Stimulated activated CD8-positive, alpha-beta memory T cell treated with anti-CD3 and anti-CD28 coated beads, Interleukin-12 subunit alpha, Interleukin-12 subunit beta, amount 100 ng/mL, for 1 hour (primary cell): ENCODE measurements at regions not wholly inside any gene's neighbourhood (a gene's known extent, or its start where the extent isn't known, plus 50 kb on each side); places are given as distances from the start of the nearest gene placed in this dataset.

Experiments
- DNase-seq: peaks from one replicate; pipeline ENCODE4 v3.0.0-alpha.2; 2020; ENCODE audit warnings: low read depth

DNA sequence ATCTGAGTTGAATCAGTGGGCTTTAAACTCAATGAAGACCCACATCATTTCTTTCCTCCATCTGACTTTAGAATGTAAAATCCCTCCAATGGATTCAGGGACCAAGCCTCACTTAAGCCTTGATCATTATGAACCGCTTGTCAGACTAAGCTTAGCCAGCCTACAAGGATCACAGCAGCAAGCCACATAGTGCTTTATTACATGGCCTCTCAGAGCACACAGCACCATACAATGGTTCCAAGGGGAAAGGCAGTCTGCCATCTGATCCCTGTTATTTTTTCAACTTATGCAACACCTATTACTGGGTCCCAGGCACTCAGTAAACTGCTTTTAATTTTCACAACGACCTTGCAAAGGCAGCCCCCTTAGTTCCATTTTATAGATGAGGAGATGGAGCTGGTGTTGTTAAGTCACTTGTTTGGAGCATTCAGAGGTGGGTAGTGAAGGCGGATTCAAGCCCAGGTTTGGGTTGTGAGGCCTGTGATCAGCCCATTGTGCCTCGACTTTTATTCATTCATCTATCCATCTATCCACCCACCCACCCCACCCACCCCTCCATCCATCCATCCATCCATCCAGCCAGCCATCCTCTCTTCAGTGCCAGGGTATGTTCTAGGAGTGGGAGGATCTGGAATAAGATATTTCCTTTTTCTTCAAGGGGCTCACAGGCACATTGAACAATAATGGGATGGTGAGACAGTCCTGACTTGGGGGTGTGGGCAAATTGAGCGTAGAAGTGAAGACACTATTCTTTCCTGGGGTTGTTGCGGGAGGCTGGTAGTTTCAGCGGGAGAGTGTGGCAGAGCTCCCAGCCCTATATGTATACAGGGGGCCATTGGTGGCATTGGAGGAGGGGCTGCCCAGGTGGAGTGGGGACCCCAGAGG lies 141.2 kb downstream of the MYCN start:
- DNase-seq = no peak

DNA sequence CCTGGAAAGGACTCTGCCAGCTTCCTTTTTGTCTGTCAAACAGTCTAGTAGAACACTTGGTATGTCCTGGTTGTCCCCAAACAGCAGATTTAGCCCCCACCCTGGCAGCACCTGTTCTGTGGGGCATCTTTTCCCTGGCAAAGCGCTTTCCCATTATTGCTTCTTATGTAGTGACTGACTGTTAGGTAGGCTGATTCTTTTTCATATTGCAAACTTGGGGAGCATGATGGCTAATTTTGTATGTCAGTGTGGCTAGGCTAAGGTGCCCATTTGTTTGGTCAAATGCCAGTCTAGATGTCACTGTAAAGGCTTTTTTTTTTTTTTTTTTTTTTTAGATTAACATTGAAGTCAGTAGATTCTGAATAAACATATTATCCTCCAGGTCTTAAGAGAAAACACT lies 140.2 kb downstream of the MYCN start:
- DNase-seq = no peak

DNA sequence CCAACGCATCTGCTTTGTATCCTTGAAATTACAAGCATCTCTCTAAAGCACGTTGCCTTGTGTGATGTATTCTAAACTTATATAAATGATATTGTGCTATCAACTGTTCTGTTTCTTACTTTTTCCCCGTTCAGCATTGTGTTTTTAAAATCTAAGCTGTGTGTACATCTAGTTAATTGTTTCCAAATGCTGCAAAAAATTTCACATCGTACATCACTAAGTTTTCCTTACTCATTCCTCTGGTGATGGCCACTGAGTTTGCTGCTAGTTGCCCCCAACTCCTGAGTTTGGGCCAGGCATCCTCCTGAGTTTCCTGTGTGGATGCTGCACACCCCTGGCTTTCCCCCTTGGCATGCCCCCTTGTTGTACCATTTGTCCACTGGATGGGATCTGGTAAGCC lies 139.7 kb downstream of the MYCN start:
- no peak for DNase-seq

DNA sequence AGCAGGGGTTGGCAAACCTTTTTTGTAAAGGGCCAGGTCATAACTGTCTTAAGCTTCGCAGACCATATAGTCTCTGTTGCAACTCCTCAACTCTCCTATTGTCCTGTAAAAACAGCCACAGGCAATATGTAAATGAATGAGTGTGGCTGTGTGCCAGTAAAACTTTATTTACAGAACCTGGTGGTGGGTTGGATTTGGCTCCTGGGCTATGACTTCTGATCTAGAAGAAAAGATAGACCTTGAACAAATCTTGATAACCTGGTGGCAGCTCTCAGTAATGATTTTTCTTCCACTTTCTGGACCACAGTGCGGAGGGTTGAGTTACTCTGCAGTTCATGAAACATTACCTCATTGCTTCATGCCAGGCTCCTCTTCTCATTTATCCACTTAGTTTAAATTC lies 139.3 kb downstream of the MYCN start:
- DNase-seq = no peak

DNA sequence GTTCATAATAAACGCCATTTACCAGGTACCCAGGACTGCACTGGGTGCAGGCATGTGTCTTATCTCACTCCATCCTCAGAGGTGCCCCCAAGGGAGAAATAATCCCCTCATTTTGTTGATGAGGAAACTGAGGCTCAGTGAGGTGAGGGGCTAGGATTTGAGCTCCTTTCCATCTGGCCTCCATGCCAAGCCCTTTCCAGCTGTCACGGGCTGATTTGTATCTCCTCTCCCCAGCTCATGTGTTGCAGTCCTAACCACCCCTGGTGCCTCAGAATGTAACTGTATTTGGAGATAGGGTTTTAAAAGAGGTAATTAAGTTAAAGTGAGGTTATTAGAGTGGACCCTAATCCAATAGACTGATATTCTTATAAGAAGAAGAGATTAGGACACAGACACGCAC lies 137.3 kb downstream of the MYCN start:
- no peak for DNase-seq

DNA sequence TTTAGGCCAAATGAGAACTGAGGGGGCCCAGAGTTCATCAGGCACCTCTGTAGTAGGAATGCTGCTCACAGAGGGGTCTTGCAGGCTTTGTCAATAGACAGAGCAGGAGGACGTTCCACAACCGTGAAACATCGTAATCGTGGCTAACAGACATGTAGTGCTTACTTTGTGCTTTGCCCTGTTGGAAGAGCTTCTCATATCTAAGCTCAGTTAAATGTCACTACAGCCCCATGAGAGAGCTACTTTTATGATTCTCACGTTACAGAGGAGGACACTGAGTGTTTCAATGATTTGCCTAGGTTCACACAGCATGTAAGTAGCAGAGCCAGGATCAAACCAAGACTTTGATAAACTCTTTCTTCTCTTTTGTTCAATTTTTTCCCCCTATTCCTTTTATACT lies 136.6 kb downstream of the MYCN start:
- DNase-seq = no peak

DNA sequence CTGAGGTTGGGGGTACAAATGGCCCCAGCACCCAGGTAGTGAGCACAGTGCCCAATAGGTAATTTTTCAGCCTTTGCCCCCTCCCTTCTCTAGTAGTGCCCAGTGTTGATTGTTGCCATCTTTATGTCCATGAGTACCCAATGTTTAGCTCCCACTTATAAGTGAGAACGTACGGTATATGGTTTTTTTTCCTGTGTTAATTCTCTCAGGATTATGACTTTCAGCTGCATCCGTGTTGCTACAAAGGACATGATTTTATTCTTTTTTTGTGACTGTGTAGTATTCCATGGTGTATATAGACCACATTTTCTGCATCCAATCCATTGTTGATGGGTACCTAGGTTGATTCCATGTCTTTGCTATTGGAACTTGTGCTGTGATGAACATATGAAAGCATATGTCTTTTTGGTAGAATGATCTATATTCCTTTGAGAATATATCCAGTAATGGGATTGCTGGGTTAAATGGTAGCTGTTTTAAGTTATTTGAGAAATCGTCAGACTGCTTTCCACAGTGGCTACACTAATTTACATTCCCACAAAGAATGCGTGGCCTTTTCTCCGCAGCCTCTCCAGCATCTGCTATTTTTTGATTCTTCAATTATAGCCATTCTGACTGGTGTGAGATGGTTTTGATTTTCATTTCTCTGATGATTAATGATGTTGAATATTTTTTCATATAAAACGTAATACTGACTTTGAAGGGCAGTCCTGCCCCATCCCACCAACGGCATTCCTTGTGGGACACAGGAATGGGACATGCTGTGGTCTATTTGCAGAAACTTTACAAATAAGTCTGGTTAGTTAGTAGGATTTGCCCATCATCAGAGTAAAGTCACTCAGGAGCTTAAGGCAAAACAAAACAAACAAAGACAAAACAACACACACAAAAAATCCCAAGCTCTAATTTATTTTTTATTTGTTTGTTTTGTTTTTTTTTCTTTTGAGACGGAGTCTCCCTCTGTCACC lies 135.0 kb downstream of the MYCN start:
- DNase-seq = no peak

DNA sequence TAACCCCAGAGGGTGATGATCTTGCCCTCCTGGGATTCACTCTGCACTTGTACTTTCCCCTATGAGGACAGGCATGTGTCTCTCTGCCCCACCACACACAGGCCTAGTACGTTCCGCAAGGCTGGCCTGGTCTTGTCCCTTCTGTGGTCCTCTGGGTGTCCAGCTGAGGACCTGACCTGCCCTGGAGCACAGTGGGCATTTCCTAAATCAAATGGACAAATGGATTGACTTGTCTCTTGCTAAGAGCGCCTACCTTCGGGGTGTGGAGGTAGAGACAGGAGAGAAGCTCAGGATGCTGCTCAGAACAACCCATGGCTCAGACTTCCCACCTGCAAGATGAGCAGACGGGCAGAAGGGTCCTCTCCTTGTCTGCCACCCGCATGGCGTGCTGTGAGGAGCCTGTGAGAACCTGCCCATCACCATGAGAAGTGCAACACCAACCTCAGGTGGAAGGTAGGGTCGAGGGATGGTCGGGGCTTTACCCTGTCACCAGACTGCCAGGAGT lies 133.6 kb downstream of the MYCN start:
- DNase-seq = no peak

DNA sequence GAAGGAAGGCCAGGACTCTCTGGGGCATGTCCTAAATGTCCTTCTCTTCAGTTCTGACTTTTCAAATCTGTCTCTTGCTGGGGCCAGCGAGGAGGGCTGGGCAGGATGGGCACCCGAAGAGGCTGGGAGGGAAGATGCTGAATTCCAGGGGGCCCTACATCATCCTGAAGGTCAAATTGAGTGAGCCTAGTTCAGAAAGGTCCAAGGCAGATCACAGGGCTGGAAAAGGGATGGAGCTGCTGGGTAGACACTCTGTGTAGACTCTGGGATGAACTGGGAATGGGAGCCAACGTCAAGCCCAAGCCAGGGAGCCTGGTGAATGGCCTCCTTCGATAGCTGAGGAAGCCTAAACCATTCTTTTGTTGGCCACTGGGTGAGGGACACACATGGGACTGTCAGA lies 133.1 kb downstream of the MYCN start:
- no peak for DNase-seq

DNA sequence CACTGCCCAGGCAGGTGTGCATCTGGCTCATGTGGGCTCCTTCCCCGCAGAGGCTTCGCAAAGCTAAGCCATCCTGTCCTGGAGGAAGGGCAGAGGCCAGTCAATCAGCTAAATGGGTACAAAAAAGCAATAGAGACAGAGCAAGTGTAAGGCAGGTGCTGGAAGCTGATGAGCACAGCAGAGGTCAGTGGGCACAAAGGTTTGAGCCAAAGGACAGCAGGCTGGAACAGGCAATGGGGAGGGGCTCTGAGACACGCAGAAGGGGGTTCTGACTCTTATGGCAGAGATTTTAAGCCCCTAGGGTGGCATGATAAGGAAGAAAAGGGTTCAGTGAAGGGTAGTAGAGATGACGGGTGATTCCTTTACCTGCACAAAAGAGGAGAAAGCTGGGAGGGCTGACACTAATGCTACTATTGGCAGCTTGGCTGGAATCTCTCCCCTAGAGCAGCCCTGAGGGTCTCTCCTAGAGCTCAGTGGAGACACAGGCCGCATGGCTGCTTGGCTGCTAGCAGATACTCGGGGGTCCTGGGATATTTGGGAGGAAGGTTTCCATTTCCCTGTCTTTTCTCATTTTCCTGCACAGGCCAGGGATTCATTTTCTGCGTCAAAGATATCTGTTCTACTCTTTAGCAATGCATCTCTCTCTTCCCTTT lies 132.4 kb downstream of the MYCN start:
- no peak for DNase-seq

DNA sequence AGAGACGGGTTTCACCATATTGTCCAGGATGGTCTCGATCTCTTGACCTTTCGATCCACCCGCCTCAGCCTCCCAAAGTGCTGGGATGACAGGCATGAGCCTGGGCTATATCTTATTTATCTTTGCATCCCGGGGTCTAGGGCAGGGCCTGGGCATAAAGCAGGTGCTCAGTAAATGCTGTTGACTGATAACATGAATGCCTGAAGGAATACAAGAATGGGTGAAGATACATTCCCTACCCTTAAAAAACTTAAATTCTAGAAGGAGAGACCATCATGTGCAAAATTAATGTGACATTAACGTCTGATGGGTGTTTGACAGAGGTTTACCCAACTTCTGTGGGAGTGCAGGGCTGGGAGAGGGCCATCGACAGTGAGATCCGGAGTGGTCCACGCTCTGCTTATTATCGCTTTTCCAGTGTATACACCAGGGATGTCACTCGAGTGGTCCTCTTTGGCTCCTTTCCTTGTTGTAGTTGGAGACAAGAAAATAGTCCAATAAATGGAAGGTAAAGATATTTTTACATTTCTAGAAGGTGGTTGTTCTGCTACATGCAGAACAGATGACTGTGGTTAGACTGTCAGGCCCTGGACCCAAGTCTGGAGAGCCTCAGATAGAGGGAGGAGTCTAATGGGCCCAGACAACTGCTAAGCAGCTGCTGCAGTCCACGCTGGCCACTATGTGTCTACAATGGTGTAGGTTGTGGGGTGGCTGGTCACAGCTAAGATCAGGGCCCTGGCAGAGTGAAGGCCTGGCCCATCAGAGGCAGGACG lies 131.7 kb downstream of the MYCN start:
- no peak for DNase-seq

DNA sequence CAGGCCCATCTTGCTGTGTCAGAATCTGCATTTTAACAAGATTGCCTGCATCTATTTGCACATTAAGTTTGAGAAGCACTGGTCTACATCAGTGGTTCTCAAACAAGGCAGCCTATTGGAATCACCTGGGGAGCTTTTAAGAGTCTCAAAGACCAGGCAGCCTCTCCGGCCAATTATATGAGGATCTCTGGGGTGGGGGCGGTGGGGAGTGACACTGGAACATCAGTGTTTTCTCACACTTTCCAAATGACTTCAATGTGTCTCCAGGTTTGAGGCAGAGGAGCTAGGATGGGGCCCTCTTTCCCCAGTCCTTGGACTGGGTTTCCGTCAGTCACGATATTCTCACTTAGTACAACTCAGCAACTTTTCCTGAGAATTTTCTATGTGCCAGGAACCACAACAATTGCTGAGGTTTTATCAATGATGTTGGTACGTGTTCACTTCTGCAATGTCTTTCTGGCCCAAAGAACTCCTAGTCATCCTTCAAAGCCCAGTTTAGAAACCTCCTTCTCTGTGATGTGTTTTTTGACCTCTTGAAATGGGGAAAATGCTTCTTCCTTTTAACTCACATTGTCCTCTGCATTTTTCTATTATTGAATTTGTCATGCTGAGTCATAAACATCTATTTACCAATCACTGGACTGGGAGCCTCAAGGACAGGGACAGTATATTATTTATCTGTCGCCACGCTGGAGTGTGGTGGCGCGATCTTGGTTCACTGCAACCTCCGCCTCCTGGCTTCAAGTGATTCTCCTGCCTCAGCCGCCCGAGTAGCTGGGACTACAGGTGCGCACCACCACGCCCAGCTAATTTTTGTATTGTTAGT lies 130.9 kb downstream of the MYCN start:
- no peak for DNase-seq

DNA sequence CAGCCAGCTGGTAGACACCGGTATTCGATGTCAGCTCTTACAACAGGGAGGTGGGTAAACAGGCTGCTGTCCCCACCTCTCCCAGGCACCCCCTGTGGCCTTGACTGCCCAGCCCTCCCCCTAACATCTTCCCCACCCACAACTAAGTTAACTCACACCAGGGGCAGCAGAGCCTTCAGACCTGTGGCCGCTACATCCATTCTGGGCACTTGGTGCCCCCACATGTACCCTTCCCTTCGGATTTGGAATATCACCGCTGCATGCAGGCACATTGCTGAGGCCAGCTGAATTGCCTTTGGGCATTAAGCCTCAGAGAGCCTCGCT lies 130.3 kb downstream of the MYCN start:
- no peak for DNase-seq

DNA sequence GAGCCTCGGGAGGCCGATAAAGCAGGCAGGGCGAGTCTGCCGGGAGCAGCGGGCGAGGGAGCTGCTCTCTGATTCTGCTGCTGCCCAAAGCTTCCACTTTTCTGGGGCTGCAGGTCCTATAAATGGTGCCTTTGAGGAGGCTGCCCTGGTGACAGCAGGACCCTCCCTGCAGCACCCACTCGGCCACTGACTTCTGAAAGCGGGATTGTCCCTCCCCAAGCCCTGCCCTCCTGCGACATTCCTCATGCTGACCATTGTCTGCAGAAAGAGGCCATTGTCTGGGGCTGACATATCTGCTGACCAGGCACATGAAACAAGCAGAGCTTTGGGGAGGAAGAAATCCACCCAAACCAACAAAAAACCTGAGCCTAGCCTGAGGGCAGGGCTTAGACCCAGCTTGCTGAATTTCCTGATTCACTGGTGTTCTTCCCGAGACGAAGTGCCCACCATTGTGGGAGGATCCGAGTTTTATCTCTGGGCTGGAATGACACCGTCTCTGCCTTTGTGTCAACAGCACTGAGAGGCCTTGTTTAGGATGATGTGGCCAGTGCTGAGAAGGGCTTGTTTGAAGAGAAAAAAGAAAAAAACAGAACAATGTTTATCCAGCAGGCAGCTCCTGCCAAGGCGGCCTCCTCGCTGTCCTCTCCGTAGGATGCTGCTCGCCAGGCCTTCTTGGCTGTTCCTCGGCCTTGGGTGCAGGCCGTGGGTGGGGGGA lies 129.7 kb downstream of the MYCN start:
- no peak for DNase-seq

DNA sequence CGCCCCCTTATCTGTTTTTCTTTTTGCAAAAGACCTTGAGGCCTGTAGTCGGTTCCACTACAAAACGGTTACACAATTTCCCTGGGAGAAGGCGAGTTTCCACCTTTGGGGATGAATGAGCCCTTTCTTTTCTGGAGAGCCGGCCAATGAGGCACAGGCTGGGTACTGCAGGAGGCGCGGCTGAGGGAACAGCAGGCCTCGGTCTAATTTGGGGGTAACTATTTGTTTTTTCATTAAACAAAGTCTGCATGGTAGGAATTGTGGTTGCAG lies 129.2 kb downstream of the MYCN start:
- DNase-seq = no peak

DNA sequence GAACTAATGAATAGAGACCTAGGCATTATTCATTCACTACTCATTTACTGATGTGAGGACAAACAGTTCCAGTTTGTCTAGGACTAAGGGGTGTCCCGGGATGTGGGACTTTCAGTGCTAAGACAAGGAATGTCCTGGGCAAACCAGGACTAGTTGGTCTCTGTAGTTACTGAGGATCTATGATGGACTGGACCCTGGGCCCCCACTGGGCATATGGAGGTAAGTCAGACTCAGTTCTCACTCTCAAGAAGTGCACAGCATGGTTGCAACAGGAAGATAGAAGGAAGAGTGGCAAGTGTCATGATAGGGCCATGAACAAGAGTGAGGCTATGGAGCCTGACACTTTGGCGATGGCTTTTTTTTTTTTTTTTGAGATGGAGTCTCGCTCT lies 128.2 kb downstream of the MYCN start:
- no peak for DNase-seq

DNA sequence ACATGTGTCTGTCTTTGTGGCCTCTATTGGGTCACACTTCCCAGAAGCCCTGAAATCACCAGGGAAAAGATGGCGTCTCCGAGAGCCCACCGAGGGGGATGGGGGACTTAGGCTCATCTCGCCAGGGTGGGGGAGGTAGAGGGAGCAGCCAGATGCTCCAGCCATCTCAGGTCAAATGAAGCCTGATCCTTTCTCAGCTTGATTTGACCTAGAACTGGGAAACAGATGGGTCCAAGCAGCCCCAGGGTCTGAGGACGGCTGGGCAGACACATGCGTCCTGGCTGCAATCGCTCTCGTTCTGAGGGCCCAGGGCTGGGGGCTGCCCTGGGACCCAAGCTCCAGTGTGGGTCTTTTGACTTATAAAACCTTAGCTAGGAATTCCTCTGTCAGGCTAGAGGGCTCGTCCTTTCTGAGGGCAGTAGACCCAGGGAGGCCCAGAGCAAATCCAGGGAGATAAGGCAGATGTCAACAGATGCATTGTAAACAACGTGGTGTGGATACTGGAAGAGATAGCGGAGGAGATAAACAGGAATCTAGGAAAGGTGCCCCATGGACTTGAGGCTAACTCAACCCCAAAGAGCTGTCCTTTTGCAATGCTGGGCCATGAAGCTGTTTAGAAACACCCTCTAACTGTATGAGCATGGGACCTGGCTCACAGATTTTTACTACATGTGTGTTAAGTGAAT lies 127.7 kb downstream of the MYCN start:
- no peak for DNase-seq

DNA sequence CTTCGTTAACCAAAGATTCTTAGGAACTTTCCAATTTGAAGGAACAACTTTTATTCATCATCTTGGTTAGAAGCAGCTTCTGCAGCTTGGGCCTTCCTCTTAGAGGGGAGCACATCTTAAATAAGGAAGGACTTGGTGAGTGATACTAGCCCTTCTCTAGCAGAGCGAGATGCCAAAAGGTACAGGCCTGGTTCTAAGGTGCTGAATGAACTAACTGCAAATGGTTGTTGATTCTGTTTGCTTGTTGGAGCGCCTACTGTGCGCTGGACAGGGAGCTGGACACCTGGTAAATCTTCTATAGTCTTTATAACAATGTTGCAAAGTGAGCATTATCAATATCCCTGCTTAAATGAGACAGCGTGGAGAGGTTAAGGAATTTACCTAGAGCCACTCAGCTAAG lies 127.1 kb downstream of the MYCN start:
- DNase-seq = no peak

DNA sequence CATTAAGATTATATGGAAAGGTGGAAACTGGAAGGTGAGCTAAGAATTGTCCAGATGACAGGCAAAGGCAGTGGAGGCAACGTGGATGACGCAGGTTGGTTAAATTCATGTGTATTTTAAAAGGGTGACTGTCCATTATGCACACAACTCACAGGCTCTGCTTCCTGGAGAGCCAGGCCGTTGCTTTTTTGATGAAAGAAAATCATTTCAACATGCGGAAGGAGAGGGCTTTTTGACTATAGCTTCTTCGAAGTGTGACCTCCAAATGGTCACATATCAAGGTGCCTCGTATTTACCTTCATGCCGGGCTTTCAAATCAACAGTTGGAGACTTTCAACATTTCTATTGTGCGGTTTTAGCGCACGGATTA lies 126.7 kb downstream of the MYCN start:
- no peak for DNase-seq
